ENCODE measurements at regions not wholly inside any gene's neighbourhood (a gene's known extent, or its start where the extent isn't known, plus 50 kb on each side); places are given as distances from the start of the nearest gene placed in this dataset.

DNA sequence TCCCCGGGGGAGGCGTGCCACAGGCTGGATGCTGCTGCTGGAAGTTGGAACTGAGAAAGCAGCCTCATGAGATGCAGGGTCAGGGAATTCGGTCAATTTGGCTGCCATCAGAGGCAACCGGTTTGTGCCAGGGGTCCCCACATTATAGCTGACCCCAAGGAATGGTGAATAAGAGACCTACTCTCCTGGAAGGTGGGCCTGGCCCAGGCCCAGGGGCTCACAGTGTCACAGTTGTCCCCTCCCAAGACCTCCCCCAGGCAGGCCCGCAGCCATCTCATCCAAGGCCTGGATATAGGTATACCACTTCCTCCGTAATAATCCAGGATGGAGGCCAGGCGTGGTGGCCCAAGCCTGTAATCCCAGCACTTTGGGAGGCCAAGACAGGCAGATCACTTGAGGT is 114.6 kb downstream of the NPTX2 start:
- Histone ChIP-seq H3K9me3 (ENCODE audit: control insufficient read depth in 1 of 2, insufficient read depth in 1 of 2, low read depth in 1 of 2, low read length in 2 of 2) (no peaks in the 10 kb centered on the region; a peak in 1 of 4 replicates), H3K4me1 (ENCODE audit: control insufficient read depth in 1 of 2, insufficient read depth in 2 of 2, low read length in 2 of 2) (peaks cover 6 to 10% of the 10 kb centered on the region in 2 experiments; a peak in 3 of 4 replicates), H4K20me1 (ENCODE audit: insufficient read depth) (no peaks in the 10 kb centered on the region), H3K27me3 (ENCODE audit: insufficient read depth, low read length) (no peaks in the 10 kb centered on the region), H3K9ac (ENCODE audit: low read length) (no peak overlapping the region), H3K4me2 (ENCODE audit: low read length) (no peak overlapping the region), H3K4me3 (replicated peaks in 1 of 2; ENCODE audit: low read depth in 1 of 2, low read length in 2 of 2) (no peak overlapping the region), H3K36me3 (ENCODE audit: control insufficient read depth in 1 of 2, insufficient read depth in 2 of 2, low read length in 2 of 2) (no peaks in the 10 kb centered on the region), H3K9me2 (ENCODE audit: insufficient read depth) (no peaks in the 10 kb centered on the region), H3K79me2 (ENCODE audit: insufficient read depth, low read length) (no peaks in the 10 kb centered on the region), H2AFZ (ENCODE audit: low read depth, low read length, poor library complexity, severe bottlenecking) (no peak overlapping the region), H3K27ac (ENCODE audit: low read depth, low read length) (no peak overlapping the region)
- ChIA-PET CTCF (interaction anchor here (0.7 to 1.4 kb wide), 3 partner anchors 10 to 311 kb away, joined by 3 to 8 read pairs (median 4); no protein-coding TSS in a partner anchor), RAD21 (ENCODE audit: low non-redundant PET in 1 of 2, low total read pairs in 2 of 2, uncharacterized antibody in 2 of 2, unreplicated experiment in 2 of 2) (no interaction called here), POLR2A (no interaction called here)
- intact Hi-C loops (cut with micrococcal nuclease): loop anchor here (2.0 kb wide), 1 partner anchor 105 kb away; no protein-coding TSS in a partner anchor
- no TSS peak for BruUV-seq (replicated peaks)
- no peak for ATAC-seq
- no peak for TF ChIP-seq CBX3 (IDR thresholded peaks at IDR 0.05; ENCODE audit: low read depth)
- no peak for TF ChIP-seq ZFX (IDR thresholded peaks at IDR 0.05)
- TF ChIP-seq POLR2AphosphoS5 (IDR thresholded peaks at IDR 0.05; ENCODE audit: low read depth, low read length): no peak
- no peak for TF ChIP-seq CEBPB (IDR thresholded peaks at IDR 0.05; ENCODE audit: low read depth)
- TF ChIP-seq EZH2phosphoT487 (IDR thresholded peaks at IDR 0.05; ENCODE audit: borderline replicate concordance): no peak
- TF ChIP-seq ZNF274 (IDR thresholded peaks at IDR 0.05; ENCODE audit: low read depth, low read length): no peak
- TF ChIP-seq REST (IDR thresholded peaks at IDR 0.05; ENCODE audit: low read depth): no peak
- TF ChIP-seq EGR1 (IDR thresholded peaks at IDR 0.05; ENCODE audit: low read depth): no peak
- DNase-seq (ENCODE audit: low read depth, low spot score): no peak

Data from HCT116 (cell line).